ENCODE measurements at regions not wholly inside any gene's neighbourhood (a gene's known extent, or its start where the extent isn't known, plus 50 kb on each side); places are given as distances from the start of the nearest gene placed in this dataset.

- no peak for TF ChIP-seq CTCF (conservative IDR thresholded peaks at IDR 0.05; ENCODE audit: low read length)
- TF ChIP-seq EZH2phosphoT487 (IDR thresholded peaks at IDR 0.05; ENCODE audit: borderline replicate concordance): no peak
Observed at GRCh38 chr1:59184365-59184905, 112.5 kb upstream of the FGGY start.

All from Loucy (cell line).